ENCODE measurements at regions not wholly inside any gene's neighbourhood (a gene's known extent, or its start where the extent isn't known, plus 50 kb on each side); places are given as distances from the start of the nearest gene placed in this dataset.

GRCh38 chr2:65804777-65805176 lies 372.4 kb upstream of the SPRED2 start:
- TF ChIP-seq ZNF324 (tag by site-specific recombination; IDR thresholded peaks at IDR 0.05) (no peak), INSM2 (tag by site-specific recombination; IDR thresholded peaks at IDR 0.05) (no peak), ZNF624 (tag by site-specific recombination; IDR thresholded peaks at IDR 0.05) (no peak), CTCF (tag by site-specific recombination; IDR thresholded peaks at IDR 0.05) (no peak), ZXDB (tag by site-specific recombination; IDR thresholded peaks at IDR 0.05) (no peak), KLF9 (tag by site-specific recombination; IDR thresholded peaks at IDR 0.05; ENCODE audit: low read depth) (no peak), ZNF645 (tag by site-specific recombination; IDR thresholded peaks at IDR 0.05) (no peak), ZNF555 (tag by site-specific recombination; conservative IDR thresholded peaks at IDR 0.05) (no peak), FEZF1 (tag by site-specific recombination; IDR thresholded peaks at IDR 0.05) (no peak), ZNF155 (tag by site-specific recombination; IDR thresholded peaks at IDR 0.05) (no peak), PRDM10 (tag by site-specific recombination; IDR thresholded peaks at IDR 0.05) (no peak)
